NCI-H1105 (cell line): ENCODE measurements at regions not wholly inside any gene's neighbourhood (a gene's known extent, or its start where the extent isn't known, plus 50 kb on each side); places are given as distances from the start of the nearest gene placed in this dataset.

ENCODE experiments used
- DNase-seq: peaks from one replicate; lab custom pipeline; 2025; lab: John Stamatoyannopoulos, UW

DNA sequence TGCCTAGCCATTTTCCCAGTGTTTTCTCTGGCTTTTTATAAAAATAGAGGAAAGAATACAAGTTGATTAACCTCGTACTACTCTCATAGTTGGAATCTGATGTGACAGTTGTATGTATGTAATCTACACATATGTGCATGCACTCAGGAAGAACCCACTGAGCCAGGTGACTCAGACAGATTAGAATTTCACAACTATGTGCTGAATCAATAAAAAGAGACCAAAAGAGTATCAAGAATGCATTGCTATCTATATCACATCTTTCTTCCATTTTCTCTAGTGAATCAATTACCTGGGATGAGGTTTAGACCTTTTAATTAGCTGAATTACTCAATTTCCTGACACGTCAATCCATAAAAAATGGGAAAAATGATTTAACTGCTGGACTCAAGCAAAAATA, 319.3 kb upstream of the ATP10A start:
- DNase-seq: no peak

DNA sequence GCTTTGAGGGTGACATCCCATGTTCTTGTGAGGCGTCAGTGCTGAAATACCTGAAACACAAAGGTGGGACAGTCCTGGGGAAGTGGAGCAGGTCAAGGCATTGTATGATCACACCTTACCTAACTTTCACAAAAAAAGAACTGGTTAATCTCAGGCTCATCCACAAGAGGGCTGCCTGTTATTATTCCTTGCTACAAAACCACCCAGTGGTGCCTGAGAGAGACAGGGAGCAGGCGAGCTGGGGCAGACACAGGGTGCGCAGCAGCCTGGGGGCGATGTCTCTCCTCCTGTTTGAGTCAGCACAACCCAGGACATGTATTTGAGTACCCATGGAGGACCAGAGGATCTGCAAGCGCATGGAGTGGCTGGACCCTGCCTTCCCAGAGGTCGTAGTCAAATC, 316.8 kb upstream of the ATP10A start:
- no peak for DNase-seq

DNA sequence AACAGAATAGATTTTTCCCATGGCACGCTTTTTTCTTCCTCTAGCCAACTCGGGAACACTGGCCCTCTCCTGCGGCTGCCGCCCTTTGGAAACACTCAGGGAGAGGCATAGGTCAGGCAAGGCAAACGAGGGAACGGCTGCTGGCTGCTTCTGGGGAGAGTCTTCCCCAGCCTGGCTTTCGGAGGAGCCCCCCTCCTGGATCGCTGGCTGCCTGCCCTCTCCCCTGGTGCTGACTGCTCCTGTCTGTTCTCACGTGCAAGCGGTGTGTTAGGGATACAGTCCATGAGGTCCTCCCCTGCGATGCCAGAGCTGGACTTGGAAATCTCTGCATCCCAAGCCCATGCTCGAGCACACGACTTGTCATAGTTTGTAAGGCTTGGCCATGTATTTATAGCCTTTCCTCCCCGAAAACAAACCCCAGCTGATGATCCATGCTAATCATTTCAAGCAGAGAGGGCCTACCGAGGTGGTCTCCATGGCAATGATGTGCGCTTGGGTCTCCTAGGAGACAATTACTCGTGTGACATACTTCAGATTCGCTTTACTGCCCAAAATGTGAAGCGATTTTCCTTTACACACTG, 315.6 kb upstream of the ATP10A start:
- no peak for DNase-seq

DNA sequence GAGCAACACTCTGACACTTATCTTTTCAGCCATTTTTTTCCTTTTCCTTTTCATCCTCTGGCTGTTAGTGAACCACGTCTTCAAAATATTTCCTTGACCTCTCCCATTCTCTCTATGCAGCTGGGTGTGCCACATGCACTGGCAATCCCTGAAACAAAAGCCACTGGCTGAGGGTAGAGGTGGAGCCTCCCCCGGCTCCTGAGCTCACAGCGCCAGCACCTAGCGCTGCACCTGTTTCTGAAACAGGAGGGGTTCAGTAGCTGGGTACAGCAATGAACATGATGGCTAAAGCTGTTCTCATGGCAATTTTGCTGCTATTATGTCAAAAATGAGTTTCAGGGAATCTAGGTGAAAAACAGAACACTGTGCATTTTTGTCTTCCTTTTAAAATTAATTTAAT, 314.7 kb upstream of the ATP10A start:
- no peak for DNase-seq

DNA sequence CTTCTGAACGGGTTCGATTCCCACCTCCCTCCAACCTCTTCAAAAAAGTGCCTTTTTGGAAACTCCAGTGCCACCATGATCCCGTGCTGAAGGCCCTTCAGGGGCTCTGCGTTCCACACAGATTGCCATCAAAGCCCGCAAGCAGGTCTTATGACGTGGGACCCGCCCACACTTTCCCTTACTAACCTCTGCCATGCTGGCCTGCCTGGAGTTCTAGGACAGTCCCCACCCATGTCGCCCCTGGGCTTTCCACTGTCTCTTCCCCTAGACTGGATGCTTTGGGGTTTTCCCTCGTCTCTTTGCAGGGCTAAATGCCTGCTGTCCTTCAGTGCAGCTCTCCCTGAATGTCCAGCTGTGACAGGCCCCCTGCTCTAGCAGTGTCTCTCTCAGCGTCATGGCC, 313.7 kb upstream of the ATP10A start:
- DNase-seq: no peak

DNA sequence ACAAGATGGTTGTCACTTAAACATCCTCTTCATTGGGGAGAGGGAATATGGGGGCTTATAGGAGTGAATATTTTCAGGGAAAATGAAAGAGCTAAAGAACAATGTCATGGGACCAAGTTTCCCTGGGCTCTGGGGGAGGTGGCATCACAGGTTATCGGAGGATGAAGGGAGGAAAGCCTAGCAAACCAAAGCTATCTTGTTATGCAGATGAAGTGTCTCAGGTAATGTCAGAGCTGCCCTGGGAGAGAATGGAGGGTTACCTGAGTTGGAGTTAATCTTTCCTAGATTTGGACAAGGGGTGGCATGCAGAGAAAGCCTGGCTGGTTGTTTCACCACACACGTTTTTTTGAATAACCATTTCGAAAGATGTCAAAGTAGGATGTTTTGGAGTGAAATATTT, 308.1 kb upstream of the ATP10A start:
- DNase-seq: no peak

DNA sequence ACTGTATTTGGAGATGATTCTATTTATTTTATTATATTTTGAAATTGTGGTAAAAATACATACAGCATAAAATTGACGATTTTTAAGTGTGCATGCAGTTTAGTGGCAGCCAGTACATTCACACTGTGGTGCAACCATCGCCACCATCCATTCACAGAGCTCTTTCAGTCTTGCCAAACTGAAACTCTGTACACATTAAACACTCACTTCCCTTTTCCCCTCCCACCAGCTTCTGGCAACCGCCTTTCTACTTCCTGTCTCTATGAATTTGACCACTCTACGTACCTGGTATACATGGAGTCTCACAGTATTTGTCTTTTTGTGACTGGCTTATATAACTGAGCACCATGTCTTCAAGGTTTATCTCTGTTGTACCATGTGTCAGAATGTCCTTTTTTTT, 303.3 kb upstream of the ATP10A start:
- DNase-seq: no peak

DNA sequence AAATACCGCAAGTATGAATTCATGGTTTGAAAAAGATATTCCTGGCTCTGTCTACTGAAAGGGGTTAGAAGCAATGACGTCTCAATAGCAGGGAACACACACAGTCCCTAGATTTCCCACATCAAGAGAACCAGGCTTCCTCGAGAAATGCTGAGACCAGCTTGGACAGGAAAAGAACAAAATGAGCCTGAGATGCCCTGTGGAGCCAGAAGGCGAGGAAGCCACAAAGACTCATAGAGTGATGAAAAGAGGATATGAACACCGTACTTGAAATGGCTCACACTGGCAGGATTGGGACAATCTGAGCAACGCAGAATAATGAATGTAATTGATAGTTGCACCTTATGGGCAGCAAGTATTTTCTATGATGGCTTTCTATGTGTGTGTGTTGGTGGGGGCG, 302.4 kb upstream of the ATP10A start:
- DNase-seq: no peak

DNA sequence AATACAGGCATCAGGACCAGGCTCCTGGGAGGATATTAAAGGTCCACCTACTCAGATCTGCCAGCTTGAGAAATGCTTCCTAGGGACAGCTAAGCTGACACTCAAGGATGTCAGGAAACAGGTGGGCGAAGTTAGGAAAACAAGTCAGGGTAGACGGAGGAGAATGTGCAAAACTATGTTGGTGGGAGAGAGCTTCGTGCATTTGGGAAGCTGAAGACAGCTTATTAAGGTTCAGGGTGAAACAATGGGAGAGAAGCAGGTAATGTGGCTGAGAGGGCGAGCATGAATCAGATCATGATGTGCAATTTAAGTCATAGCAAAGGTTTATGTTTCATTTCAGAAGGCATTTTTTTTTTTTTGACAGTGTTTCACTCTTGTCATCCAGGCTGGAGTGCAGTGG, 297.2 kb upstream of the ATP10A start:
- no peak for DNase-seq

DNA sequence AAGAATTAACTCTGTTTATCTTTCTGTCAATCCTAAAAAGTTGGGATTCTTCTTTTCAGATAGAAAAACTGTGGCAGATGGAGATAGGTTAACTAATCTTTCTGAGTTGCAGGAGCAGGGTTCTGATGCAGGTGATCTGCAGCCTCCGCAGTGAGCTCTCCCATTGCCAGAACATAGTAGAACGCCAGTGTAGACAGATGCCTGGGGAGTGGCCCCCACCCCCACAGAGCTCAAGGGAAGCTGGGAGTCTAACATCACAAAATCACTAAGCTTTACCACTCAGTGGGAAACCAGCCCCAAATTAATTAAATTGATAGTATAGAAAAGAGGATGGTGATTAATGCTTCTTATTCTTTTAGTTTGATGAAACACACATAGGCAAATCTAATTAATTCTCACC, 295.0 kb upstream of the ATP10A start:
- DNase-seq: no peak

DNA sequence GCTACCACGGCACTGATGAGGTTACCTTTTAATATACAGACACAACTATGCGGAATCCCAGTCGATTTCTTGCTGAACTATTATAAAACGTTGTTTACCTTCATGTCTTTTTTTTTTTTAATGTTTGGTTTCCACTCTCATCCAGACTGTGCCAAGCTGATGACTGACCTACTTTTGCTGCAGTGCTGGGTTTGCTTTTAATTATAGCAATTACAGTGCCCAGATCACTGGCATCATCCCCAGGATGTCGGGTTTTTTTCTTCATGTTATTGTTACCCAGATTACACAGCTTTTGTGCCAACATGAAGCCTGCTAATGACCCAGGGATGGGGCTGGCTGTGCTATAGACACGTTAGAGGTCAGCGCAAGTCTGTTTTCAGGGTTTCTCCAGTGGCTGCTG, 294.0 kb upstream of the ATP10A start:
- DNase-seq: peak; percentile 73

DNA sequence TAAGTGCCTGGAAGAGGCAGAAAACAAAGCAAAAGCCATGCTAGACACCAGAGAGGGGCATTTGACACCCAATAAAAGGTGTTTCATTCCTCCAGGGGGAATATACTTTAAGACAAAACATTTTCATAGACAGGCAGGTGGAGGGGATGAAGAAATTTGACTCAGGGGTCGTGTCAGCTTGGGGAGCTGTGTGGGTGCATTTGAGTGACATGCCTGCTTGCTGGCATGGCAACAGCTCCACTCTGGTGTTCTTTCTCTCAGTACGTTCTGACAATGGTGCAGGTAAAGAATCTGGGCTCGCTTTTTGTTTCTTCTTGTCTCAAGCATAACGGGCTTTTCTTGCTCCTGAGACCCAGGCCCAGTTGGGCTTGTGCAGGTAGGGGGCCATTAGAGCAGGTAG, 292.9 kb upstream of the ATP10A start:
- no peak for DNase-seq

DNA sequence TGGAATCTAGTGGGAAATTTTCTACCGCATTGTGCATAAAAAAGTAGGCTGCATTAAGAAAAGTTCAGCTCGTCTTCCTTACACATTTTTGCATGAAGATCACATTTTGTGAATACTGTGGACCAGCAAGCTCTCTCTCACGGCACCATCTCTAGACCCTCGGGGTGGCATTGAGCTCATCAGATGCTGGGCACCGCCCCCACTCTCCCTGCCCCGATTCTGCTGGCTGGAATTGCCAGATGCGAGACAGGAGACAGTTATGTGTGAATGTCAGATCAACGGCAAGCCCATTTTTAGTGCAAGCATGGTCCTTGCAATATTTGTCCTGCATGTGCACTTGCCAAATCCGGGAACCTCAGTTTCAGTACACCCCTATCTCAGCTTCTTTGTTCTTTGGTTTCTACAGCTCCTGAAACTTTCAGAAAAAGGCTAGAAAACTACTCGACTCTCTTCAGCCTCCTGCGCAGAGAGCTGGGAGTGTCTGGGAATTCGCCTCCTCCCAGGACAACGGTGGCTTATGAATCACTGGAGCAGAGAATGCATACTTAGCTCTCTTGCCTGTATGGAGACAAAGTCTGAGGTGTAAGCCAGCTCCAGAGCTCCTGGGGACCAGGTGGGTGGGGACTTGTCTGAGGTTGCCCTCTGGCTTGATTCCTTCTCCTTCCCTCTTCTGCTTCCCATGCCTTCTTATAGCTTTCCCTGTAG, 285.2 kb upstream of the ATP10A start:
- no peak for DNase-seq

DNA sequence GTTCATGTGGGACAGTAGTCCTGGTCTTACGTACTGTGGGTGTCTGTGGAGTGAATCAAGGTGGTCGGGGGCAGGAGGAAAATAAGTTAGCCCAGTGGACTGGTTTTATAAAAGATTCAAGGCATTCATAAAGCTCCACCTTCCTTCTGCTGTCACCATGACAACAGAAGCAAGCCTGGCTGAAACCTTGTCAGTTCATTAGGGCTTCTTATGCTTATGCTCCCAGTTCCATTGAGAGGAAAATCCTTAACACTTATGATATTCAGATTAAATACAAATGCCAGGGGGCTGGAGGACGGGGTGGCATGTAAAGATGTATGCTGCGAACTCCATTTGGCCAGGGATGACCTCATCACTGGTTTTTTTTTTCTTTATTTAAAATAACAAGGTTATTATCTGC, 283.1 kb upstream of the ATP10A start:
- no peak for DNase-seq

DNA sequence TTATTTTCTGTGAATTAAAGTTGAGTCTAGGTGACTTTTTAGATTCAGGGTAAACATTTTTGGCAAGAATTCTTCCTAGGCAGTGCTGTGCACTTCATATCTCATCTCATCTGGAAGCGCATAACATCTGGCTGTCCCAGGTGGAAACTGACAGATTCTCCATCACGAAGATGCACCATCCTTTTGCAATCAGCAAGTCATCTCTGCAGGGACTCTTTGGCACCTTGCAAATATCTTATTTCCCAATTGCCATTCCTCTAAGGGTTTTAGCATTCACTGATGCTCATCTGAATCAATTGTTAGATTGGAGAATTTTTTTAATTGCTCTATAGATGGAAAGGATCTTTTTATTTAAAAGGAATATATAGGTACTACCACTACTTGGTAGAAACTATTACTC, 282.7 kb upstream of the ATP10A start:
- no peak for DNase-seq

DNA sequence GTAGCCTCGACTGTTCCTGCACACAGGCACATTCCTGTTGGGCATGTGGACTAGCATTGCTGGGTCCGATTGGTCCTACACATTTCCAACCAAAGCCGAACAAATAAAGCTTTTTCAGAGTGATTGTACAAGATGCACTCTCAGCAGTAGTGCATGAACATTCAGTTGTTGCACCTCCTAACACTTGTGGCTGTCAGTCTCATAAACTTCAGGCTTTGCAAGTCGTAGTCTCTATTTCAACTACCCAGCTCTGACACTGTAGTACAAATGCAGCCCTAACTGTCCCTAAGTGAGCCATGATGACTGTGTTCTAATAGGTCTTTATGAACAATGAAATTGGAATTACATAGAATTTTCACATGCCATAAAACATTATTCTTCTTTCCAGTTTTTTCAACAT, 281.7 kb upstream of the ATP10A start:
- no peak for DNase-seq

DNA sequence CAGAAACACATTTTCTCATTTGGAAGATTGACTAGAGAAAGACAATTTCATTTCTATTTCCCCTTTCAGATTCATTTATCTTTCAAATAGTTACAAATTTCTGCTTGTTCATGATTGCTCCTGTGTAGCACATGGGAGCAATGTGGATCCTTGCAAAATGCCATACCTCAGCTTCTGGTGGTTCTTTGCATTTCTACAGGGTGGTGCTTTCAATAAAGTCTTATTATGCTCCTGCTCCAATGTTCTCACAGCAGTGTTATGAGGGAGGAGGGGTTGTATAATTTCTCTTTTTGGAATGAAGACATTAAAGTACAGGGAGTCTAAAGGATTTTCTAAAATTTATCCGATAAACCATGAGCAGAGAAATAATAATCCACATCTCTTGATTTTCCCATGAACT, 280.1 kb upstream of the ATP10A start:
- DNase-seq: no peak

DNA sequence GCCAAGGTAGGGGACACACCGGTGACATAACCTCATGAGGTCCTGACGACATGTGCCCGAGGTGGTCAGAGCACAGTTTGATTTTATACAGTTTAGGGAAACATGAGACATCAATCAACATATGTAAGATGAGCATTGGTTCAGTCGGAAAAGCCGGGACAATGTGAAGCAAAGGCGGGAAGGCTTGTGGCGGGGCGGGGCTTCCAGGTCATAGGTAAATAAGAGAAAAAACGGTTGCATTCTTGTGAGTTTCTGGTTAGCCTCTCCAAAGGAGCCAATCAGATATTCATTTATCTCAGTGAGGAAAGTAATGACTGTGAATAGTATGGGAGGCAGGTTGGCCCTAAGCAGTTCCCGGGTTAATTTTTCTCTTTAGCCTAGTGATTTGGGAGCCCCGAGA, 271.7 kb upstream of the ATP10A start:
- no peak for DNase-seq

DNA sequence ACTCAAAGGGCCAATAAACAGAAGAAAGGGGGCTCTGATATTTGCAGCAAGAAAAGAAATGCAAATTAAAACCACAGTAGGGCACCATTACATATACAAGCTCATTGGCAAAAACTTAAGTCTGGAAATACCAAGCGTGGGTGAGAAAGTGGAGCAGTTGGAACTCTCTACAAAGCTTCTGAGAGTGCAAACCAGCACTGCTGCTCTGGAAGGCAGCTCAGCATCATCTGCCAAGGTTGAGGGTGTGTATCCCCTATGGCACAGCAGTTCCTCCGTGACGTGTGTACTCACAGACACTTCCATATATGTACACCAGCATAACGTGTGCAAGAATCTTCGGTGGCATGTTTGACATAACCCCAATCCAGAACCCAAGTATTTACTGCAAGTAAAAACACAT, 271.0 kb upstream of the ATP10A start:
- DNase-seq: no peak

DNA sequence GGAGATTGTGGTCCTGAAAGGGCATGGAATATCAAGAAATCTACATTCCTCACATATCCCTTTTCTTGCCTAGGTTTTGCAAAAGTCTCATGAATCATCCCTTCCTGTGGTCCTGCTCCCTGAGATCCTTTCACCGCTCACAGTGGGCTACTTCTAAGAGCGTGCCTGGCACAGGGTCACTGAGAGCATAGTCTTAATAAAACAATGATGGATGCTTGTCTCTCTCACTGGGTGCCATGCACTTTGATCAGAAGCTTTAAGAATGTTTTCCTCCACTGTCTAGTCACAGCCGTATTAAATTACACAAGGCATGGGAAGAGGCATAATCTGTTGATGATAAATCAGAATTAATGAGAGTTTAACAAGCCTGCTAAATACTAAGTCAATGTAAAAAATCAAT, 269.7 kb upstream of the ATP10A start:
- no peak for DNase-seq

DNA sequence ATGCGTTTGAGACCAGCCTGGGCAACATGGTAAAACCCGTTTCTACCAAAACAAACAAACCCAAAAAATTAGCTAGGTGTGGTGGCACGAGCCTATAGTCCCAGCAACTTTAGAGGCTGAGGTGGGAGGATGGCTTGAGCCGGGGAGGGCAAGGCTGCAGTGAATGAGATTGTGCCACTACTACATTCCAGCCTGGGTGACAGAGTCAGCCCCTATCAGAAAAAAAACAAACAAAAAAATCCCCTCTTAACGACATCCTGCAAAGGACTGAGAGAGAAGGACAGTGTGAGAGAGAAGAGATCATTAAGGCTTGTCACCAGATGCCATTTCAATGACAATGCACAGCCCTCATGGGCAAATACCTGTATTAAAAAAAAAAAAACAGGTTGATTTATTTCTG, 266.7 kb upstream of the ATP10A start:
- DNase-seq: no peak

DNA sequence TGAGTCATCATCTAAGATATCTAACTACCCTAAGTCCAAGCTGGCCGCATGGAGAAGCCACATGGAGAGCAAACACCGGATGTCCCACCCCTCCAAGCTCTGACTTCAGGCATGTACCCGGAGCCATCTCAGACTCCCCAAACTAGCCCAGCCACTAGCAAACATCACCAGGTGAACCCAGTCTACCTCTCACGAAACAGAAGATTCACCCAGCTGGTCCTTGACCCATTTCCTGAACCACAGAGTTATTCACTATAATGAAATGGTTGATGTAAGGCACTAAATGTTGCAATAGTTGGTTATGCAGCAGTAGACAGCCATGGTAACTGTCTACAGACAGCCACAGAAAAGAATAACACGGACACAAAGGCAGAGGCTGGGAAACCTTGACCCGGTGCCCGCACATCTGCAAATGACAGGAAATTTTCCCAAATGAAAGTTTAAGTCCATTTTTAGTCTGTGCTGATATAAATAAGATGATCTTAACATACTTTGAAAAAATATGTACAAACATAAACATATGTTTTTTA, 265.5 kb upstream of the ATP10A start:
- no peak for DNase-seq

DNA sequence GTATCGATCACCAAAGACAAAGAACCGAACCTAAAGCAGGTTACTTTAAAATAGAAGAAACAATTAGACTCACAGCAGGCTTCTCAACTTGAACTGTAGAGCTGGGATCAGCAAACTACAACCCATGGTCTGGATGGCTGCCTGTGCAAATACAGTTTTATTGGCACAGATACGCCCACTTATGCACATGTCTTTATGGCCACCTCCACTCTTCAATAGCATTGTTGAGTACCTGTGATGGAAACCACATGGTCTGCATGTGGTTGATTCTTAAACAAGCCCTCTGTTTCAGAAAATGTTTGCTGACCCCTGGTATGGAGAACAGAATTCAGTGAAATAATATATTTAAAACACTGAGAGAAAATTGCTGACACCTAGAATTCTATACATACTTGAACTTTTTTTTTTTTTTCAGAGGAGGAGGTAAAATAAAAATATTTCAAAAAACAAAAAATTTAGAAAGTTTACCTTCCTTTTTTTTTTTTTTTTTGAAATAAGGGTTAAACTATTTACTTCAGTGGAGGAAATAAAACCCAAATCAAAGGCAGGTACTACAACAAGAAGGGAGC, 263.8 kb upstream of the ATP10A start:
- DNase-seq: peak; percentile 6

DNA sequence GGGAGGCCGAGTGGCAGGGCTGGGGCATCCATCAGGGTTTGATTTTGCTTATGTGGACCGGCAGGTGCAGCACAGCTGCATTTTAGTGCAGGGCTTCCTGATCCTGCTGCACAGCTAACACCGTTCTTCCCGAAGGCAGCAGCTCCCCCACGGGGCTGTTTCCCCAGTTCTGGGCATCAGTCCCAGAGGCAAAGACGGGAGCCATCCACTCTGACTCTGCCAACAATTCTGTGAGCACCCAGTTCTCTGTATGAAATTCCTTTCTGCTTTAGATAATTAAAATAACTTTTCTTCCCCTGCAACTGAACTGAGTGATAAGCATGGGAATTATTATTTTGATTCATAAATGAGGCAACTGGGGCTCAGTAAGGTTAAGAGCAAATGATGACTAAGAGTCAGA, 262.9 kb upstream of the ATP10A start:
- DNase-seq: no peak
